ENCODE measurements at regions not wholly inside any gene's neighbourhood (a gene's known extent, or its start where the extent isn't known, plus 50 kb on each side); places are given as distances from the start of the nearest gene placed in this dataset.

GRCh38 chr15:26323566-26323965 lies 449.3 kb downstream of the GABRB3 start:
- no peak for TF ChIP-seq SIN3A (IDR thresholded peaks at IDR 0.05; ENCODE audit: borderline replicate concordance, insufficient read depth, low read length)
- no peak for TF ChIP-seq POLR2AphosphoS5 (IDR thresholded peaks at IDR 0.05; ENCODE audit: low read depth, low read length)
- no peak for TF ChIP-seq TAF1 (IDR thresholded peaks at IDR 0.05; ENCODE audit: borderline replicate concordance, insufficient read depth, low read length)
- no peak for TF ChIP-seq FOXP2 (optimal IDR thresholded peaks at IDR 0.05; ENCODE audit: borderline replicate concordance, extremely low read depth, extremely low read length, insufficient read depth)
- TF ChIP-seq REST (IDR thresholded peaks at IDR 0.05; ENCODE audit: insufficient read depth in 1 of 2, low read depth in 2 of 2, low read length in 2 of 2), result no peak

GRCh38 chr15:26318689-26319088 lies 454.2 kb downstream of the GABRB3 start:
- no peak for TF ChIP-seq TAF1 (IDR thresholded peaks at IDR 0.05; ENCODE audit: borderline replicate concordance, insufficient read depth, low read length)
- no peak for TF ChIP-seq REST (IDR thresholded peaks at IDR 0.05; ENCODE audit: insufficient read depth in 1 of 2, low read depth in 2 of 2, low read length in 2 of 2)
- no peak for TF ChIP-seq FOXP2 (optimal IDR thresholded peaks at IDR 0.05; ENCODE audit: borderline replicate concordance, extremely low read depth, extremely low read length, insufficient read depth)
- TF ChIP-seq POLR2AphosphoS5 (IDR thresholded peaks at IDR 0.05; ENCODE audit: low read depth, low read length), result no peak
- TF ChIP-seq SIN3A (IDR thresholded peaks at IDR 0.05; ENCODE audit: borderline replicate concordance, insufficient read depth, low read length), result no peak

- no peak for TF ChIP-seq SIN3A (IDR thresholded peaks at IDR 0.05; ENCODE audit: borderline replicate concordance, insufficient read depth, low read length)
- no peak for TF ChIP-seq POLR2AphosphoS5 (IDR thresholded peaks at IDR 0.05; ENCODE audit: low read depth, low read length)
- TF ChIP-seq FOXP2 (optimal IDR thresholded peaks at IDR 0.05; ENCODE audit: borderline replicate concordance, extremely low read depth, extremely low read length, insufficient read depth), result no peak
- no peak for TF ChIP-seq TAF1 (IDR thresholded peaks at IDR 0.05; ENCODE audit: borderline replicate concordance, insufficient read depth, low read length)
- no peak for TF ChIP-seq REST (IDR thresholded peaks at IDR 0.05; ENCODE audit: insufficient read depth in 1 of 2, low read depth in 2 of 2, low read length in 2 of 2)
These were observed 451.4 kb upstream of the ATP10A start for GRCh38 chr15:26314577-26314976.

- TF ChIP-seq REST (IDR thresholded peaks at IDR 0.05; ENCODE audit: insufficient read depth in 1 of 2, low read depth in 2 of 2, low read length in 2 of 2) (no peak), TAF1 (IDR thresholded peaks at IDR 0.05; ENCODE audit: borderline replicate concordance, insufficient read depth, low read length) (no peak), FOXP2 (optimal IDR thresholded peaks at IDR 0.05; ENCODE audit: borderline replicate concordance, extremely low read depth, extremely low read length, insufficient read depth) (no peak), POLR2AphosphoS5 (IDR thresholded peaks at IDR 0.05; ENCODE audit: low read depth, low read length) (no peak), SIN3A (IDR thresholded peaks at IDR 0.05; ENCODE audit: borderline replicate concordance, insufficient read depth, low read length) (no peak)
These were observed 448.6 kb upstream of the ATP10A start for GRCh38 chr15:26311710-26312236.
